PFSK-1 (cell line): ENCODE measurements at regions not wholly inside any gene's neighbourhood (a gene's known extent, or its start where the extent isn't known, plus 50 kb on each side); places are given as distances from the start of the nearest gene placed in this dataset.

Source experiments
- POLR2AphosphoS5 ChIP-seq: IDR thresholded peaks from 2 replicates; pipeline ENCODE4 v1.6.1; 2012; ENCODE audit warnings: low read depth, mild to moderate bottlenecking, control low read depth, low read length, moderate library complexity
- REST ChIP-seq, 2 experiments: IDR thresholded peaks; 2 replicates each; pipeline versions ENCODE4 v1.6.1 to v1.8.0; 2011 to 2012; ENCODE audit warnings: low read depth in 2 of 2, low read length in 2 of 2, control low read depth in 1 of 2, inconsistent platforms in 1 of 2, mild to moderate bottlenecking in 1 of 2, moderate library complexity in 1 of 2; ENCODE audit not compliant: insufficient read depth in 1 of 2
- SIN3A ChIP-seq: IDR thresholded peaks from 2 replicates; pipeline ENCODE4 v1.6.1; 2012; ENCODE audit warnings: mild to moderate bottlenecking, low read length, moderate library complexity, borderline replicate concordance; ENCODE audit not compliant: insufficient read depth

GRCh38 chr18:61132031-61132430, 201.2 kb upstream of the CDH20 start:
- no peak for TF ChIP-seq REST (IDR thresholded peaks at IDR 0.05; ENCODE audit: insufficient read depth in 1 of 2, low read depth in 2 of 2, low read length in 2 of 2)
- no peak for TF ChIP-seq POLR2AphosphoS5
- TF ChIP-seq SIN3A, result no peak
